IMR-90 (cell line): ENCODE measurements at regions not wholly inside any gene's neighbourhood (a gene's known extent, or its start where the extent isn't known, plus 50 kb on each side); places are given as distances from the start of the nearest gene placed in this dataset.

ENCODE experiments used
- ATAC-seq: fragments of 200-7000 bp; cut with Tn5 transposase; 2 replicates; pipeline ENCODE4 v1.9.1; 2020; ENCODE audit warnings: low read depth, mild to moderate bottlenecking, moderate library complexity
- BruUV-seq: library from RNA; stranded (reverse); fragments of 400-500 nt; replicated peaks from 2 replicates; lab custom pipeline; 2021; lab: Mats Ljungman, UMichigan
- CTCF ChIA-PET: fragments of 300-600 bp; formaldehyde crosslinking; extraction: SDS; loops from one replicate; lab custom pipeline; 2021; ENCODE audit warnings: antibody characterized with exemption; lab: Yijun Ruan, JAX
- POLR2A ChIA-PET: fragments of 300-600 bp; sonication (Branson Sonifier 250); formaldehyde crosslinking; loops from one replicate; lab custom pipeline; 2022; ENCODE audit warnings: antibody characterized with exemption; ENCODE audit not compliant: unreplicated experiment; lab: Charles Lee
- DNase-seq: peaks from one replicate; pipeline ENCODE4 v3.0.0; 2013
- H2AFZ ChIP-seq: replicated peaks from 2 replicates; pipeline ENCODE3; 2013; ENCODE audit warnings: low read length, mild to moderate bottlenecking; ENCODE audit not compliant: poor library complexity
- H2AK5ac ChIP-seq: 2 replicates; pipeline ENCODE4 v1.6.1; 2013; ENCODE audit warnings: low read depth, low read length, inconsistent platforms
- H2AK9ac ChIP-seq: replicated peaks from 2 replicates; pipeline ENCODE3; 2013; ENCODE audit warnings: mild to moderate bottlenecking, low read depth, low read length, moderate library complexity; ENCODE audit not compliant: poor library complexity
- H2BK120ac ChIP-seq: 2 replicates; pipeline ENCODE4 v1.6.1; 2013; ENCODE audit warnings: low read depth, low read length, inconsistent platforms
- H2BK15ac ChIP-seq: 3 replicates; pipeline ENCODE4 v1.6.1; 2013; ENCODE audit warnings: low read depth, low read length, inconsistent platforms
- H2BK20ac ChIP-seq: 2 replicates; pipeline ENCODE4 v1.6.1; 2013; ENCODE audit warnings: low read depth, mild to moderate bottlenecking, inconsistent platforms, low read length, moderate library complexity
- H2BK5ac ChIP-seq: 2 replicates; pipeline ENCODE4 v1.6.1; 2013; ENCODE audit warnings: mild to moderate bottlenecking, low read depth, low read length, inconsistent platforms; ENCODE audit not compliant: poor library complexity, severe bottlenecking
- H3K14ac ChIP-seq: replicated peaks from 2 replicates; pipeline ENCODE4 v1.6.1; 2013; ENCODE audit warnings: low read depth, low read length, inconsistent platforms
- H3K18ac ChIP-seq: 2 replicates; pipeline ENCODE4 v1.6.1; 2013; ENCODE audit warnings: low read depth, low read length, control low read depth
- H3K23ac ChIP-seq: 2 replicates; pipeline ENCODE4 v1.6.1; 2013; ENCODE audit warnings: low read depth, low read length, inconsistent platforms
- H3K27ac ChIP-seq: 2 replicates; pipeline ENCODE4 v1.5.1; 2013; ENCODE audit warnings: mild to moderate bottlenecking, control low read depth, low read length; ENCODE audit not compliant: insufficient read depth
- H3K27me3 ChIP-seq: 2 replicates; pipeline ENCODE4 v1.6.1; 2013; ENCODE audit warnings: low read length; ENCODE audit not compliant: control insufficient read depth, insufficient read depth
- H3K36me3 ChIP-seq: 2 replicates; pipeline ENCODE4 v1.6.1; 2013; ENCODE audit warnings: low read length, mixed read lengths; ENCODE audit not compliant: control insufficient read depth, insufficient read depth
- H3K4ac ChIP-seq: 2 replicates; pipeline ENCODE4 v1.6.1; 2013; ENCODE audit warnings: low read depth, low read length, inconsistent platforms
- H3K4me1 ChIP-seq: 2 replicates; pipeline ENCODE4 v1.6.1; 2013; ENCODE audit warnings: low read length, mixed read lengths; ENCODE audit not compliant: control insufficient read depth, insufficient read depth
- H3K4me2 ChIP-seq: 2 replicates; pipeline ENCODE4 v1.6.1; 2013; ENCODE audit warnings: low read depth, mild to moderate bottlenecking, control low read depth, low read length, moderate library complexity
- H3K4me3 ChIP-seq: 2 replicates; pipeline ENCODE4 v1.5.1; 2013; ENCODE audit warnings: low read depth, mild to moderate bottlenecking, control low read depth, low read length, moderate library complexity; ENCODE audit not compliant: insufficient read depth
- H3K56ac ChIP-seq: 2 replicates; pipeline ENCODE4 v1.6.1; 2013; ENCODE audit warnings: low read length, inconsistent platforms; ENCODE audit not compliant: insufficient read depth; ENCODE audit errors: extremely low read depth
- H3K79me1 ChIP-seq, 2 experiments: 2 replicates each; pipeline ENCODE4 v1.6.1; 2013; ENCODE audit warnings: low read length in 2 of 2, inconsistent platforms in 1 of 2, low read depth in 1 of 2
- H3K9ac ChIP-seq: 2 replicates; pipeline ENCODE4 v1.6.1; 2013; ENCODE audit warnings: low read depth, low read length, control low read depth
- H3K9me1 ChIP-seq: 2 replicates; pipeline ENCODE4 v1.6.1; 2013; ENCODE audit warnings: low read length, inconsistent platforms; ENCODE audit not compliant: insufficient read depth
- H3K9me3 ChIP-seq: 2 replicates; pipeline ENCODE4 v1.6.1; 2013; ENCODE audit warnings: low read length; ENCODE audit not compliant: control insufficient read depth, insufficient read depth
- H4K20me1 ChIP-seq: 2 replicates; pipeline ENCODE4 v1.6.1; 2013; ENCODE audit warnings: low read length, inconsistent platforms; ENCODE audit not compliant: insufficient read depth
- H4K5ac ChIP-seq: 2 replicates; pipeline ENCODE4 v1.6.1; 2013; ENCODE audit warnings: mild to moderate bottlenecking, low read depth, low read length, control low read depth
- H4K8ac ChIP-seq, 2 experiments: 2 replicates each; pipeline ENCODE4 v1.6.1; 2013; ENCODE audit warnings: low read depth in 2 of 2, low read length in 2 of 2, control low read depth in 1 of 2, inconsistent platforms in 1 of 2
- H4K91ac ChIP-seq: 2 replicates; pipeline ENCODE4 v1.6.1; 2013; ENCODE audit warnings: low read depth, low read length, inconsistent platforms; ENCODE audit not compliant: insufficient read depth
- SMC3 ChIP-seq: fragments of 150-350 bp; IDR thresholded peaks from 2 replicates; pipeline ENCODE4 v1.6.1; 2016; ENCODE audit warnings: low read depth, mild to moderate bottlenecking, antibody characterized with exemption, low read length, moderate library complexity
- WGBS, 2 experiments: methylation state at CpG; one replicate each; pipeline versions ENCODE4 v1.1.5 to v1.1.7; 2013; ENCODE audit warnings: missing lambda C conversion rate in 2 of 2; ENCODE audit not compliant: insufficient read length in 1 of 2; ENCODE audit errors: extremely low coverage in 2 of 2; 5-methylcytosine and 5-hydroxymethylcytosine counted together
- dilution Hi-C: fragments of 300-500 bp; cut with HindIII; formaldehyde crosslinking; loops from one replicate; pipeline ENCODE4 v1.14.3; 2018; ENCODE audit warnings: low sequenced_read_pairs; ENCODE audit not compliant: unreplicated experiment
- in situ Hi-C: fragments of 300-500 bp; cut with MboI; formaldehyde crosslinking; loops from 3 replicates; pipeline ENCODE4 v1.14.3; 2019; ENCODE audit warnings: low sequenced_read_pairs, inconsistent platforms, mixed read lengths
- intact Hi-C: fragments of 100-400 bp; cut with micrococcal nuclease; formaldehyde crosslinking; loops from 2 replicates; pipeline ENCODE4 v1.10.0; 2022

DNA sequence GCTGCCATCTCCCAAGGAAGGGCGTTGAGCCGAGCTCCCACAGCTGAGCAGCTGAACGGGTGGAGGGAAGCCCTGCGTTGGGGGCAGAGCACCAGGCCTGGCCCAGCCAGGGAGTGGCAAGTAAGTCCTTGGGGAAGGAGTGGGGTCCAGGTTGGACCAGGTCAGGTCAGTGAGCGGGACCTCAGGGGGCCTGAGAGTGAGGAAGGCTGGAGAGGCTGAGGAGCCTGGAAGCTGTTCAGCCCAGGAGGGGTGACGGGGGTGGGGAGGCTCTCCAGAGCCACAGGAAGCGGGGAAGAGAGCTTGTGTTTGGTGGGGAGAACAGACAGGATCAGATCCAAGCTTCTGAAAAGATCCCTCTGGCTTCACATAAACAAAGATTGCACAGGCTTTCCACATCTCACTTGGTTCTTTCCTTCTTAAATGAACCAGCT, 55.4 kb upstream of the ATP12A start:
- dilution Hi-C loops = no loop called here

More for the DNA sequence above, 55.4 kb upstream of the ATP12A start:
- no peak for DNase-seq
- no peak overlapping the region for H2AK9ac ChIP-seq
- ChIA-PET POLR2A (no interaction called here), CTCF (no interaction called here)
- no peak overlapping the region for H3K9ac ChIP-seq
- peak; percentile 40; the same call in 1 of the 2 replicates for ATAC-seq
- no peak overlapping the region for H3K18ac ChIP-seq
- H2BK120ac ChIP-seq = no peak overlapping the region
- H3K4me1 ChIP-seq = peaks cover 2% of the 10 kb centered on the region; the same call in 1 of the 2 replicates
- no peak overlapping the region for H3K56ac ChIP-seq
- H3K4me2 ChIP-seq = no peak overlapping the region
- H2AFZ ChIP-seq = no peak overlapping the region
- no peak overlapping the region for H3K4ac ChIP-seq
- no peaks in the 10 kb centered on the region for H3K79me1 ChIP-seq
- H3K23ac ChIP-seq = no peak overlapping the region
- H2BK15ac ChIP-seq = no peak overlapping the region
- no peaks in the 10 kb centered on the region for H4K20me1 ChIP-seq
- no peaks in the 10 kb centered on the region for H3K27me3 ChIP-seq
- no peak overlapping the region for H4K91ac ChIP-seq
- H2BK20ac ChIP-seq = no peak overlapping the region
- H3K4me3 ChIP-seq = no peak overlapping the region
- no peak overlapping the region for H2AK5ac ChIP-seq
- no CpG with 5 or more reads among the region's 7 CpGs for WGBS, 2 experiments
- in situ Hi-C loops = no loop called here
- H3K14ac ChIP-seq = no peak overlapping the region
- BruUV-seq = no TSS peak
- H4K8ac ChIP-seq = no peak overlapping the region
- TF ChIP-seq SMC3 = no peak
- H3K36me3 ChIP-seq = no peaks in the 10 kb centered on the region
- no peaks in the 10 kb centered on the region for H3K9me1 ChIP-seq
- no peak overlapping the region for H2BK5ac ChIP-seq
- H4K5ac ChIP-seq = no peak overlapping the region; the same call in 1 of the 2 replicates
- intact Hi-C loops = no loop called here
- peak overlapping the region; percentile 3; the same call in 1 of the 2 replicates for H3K27ac ChIP-seq
- no peaks in the 10 kb centered on the region for H3K9me3 ChIP-seq
